ENCODE measurements at regions not wholly inside any gene's neighbourhood (a gene's known extent, or its start where the extent isn't known, plus 50 kb on each side); places are given as distances from the start of the nearest gene placed in this dataset.

DNA sequence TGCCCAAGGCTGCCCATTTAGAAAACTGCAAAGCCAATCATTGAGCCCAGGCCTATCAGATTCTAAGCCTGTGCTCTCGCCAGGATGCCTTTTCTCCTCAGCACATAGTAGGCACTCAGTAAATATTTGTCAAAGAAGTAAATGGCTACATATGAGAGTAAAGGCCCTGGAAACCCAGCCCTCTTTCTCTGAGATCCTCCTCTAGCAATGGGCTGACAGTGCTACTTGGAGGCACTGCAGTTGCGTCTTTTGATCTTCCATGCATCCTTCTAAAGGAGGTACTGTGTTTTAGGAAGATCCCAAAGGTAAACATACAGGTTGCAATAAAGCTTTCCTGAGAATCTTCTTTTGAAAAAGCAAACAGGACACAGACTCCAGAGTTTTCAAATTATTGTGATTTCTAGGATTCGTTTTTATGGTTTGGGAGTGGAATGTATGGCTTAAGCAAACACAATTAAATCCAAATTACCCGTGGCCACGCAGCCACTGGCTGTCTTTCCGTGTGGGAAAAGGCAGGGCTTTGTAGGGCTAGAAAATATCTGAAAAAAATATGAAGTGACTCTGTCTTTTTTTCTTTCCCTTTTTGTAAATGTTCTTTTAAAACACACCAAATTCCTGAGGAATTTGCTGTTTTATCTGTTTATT lies 151.3 kb upstream of the BMPER start:
- H3K36me3 Mint-ChIP-seq (ENCODE audit: unreplicated experiment): no peaks in the 10 kb centered on the region

DNA sequence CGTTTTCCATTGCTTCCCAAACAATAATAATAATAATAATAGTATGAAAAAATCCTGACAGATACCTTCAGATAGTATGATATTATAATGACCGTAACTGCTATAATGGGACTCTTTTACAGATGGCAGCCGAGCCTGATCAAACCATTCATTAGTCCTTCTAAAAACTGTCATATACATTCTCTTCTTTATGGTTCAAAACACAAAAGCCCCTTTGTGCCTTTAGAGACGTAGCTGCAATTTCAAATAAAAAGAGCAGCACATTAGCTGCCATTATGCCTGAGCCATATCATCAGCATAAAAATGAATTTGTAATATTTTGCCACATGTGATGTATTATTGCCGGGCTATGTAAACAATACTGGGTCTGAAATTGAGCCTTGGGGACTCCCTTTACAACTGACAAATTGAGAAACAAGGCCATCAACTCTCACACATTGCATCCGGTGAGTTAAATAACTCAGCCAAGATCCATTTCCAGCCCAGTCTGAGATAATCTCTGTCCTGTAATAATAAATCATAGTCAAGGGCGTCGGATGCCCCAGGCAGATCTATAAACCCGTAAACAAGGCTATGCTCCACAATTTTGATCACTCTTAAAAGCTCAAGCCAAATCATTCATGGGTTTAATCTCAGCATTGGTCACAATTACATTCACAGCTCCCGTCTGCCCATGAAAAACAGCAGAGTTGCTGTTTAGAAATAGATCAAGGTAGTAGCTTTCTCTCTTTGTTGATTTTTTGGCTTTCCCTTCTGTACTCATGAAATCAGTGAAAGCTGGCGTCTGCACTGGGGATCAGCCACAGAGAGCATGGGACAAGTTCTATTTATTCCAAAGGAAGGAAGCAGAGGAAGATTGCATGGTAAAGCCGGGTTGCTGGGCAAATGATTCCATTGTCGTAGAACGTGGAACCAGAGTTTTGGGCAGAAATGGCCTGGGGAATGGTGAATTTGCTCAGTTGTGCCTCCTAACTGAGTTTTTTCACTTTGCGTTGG lies 150.1 kb upstream of the BMPER start:
- H3K27ac Mint-ChIP-seq (ENCODE audit: unreplicated experiment): no peak overlapping the region
- TF ChIP-seq, protein P1, sequence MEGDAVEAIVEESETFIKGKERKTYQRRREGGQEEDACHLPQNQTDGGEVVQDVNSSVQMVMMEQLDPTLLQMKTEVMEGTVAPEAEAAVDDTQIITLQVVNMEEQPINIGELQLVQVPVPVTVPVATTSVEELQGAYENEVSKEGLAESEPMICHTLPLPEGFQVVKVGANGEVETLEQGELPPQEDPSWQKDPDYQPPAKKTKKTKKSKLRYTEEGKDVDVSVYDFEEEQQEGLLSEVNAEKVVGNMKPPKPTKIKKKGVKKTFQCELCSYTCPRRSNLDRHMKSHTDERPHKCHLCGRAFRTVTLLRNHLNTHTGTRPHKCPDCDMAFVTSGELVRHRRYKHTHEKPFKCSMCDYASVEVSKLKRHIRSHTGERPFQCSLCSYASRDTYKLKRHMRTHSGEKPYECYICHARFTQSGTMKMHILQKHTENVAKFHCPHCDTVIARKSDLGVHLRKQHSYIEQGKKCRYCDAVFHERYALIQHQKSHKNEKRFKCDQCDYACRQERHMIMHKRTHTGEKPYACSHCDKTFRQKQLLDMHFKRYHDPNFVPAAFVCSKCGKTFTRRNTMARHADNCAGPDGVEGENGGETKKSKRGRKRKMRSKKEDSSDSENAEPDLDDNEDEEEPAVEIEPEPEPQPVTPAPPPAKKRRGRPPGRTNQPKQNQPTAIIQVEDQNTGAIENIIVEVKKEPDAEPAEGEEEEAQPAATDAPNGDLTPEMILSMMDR (IDR thresholded peaks at IDR 0.05; ENCODE audit: partially characterized antibody, unreplicated experiment): no peak
- H3K36me3 Mint-ChIP-seq (ENCODE audit: unreplicated experiment): no peaks in the 10 kb centered on the region
- H3K4me3 Mint-ChIP-seq (ENCODE audit: unreplicated experiment): no peak overlapping the region
- H3K27me3 Mint-ChIP-seq (ENCODE audit: unreplicated experiment): peaks cover 3% of the 10 kb centered on the region
- H3K4me1 Mint-ChIP-seq (ENCODE audit: low read depth, unreplicated experiment): peaks cover 24% of the 10 kb centered on the region
- no peak for DNase-seq
- peaks cover 3% of the 10 kb centered on the region for H3K9me3 Mint-ChIP-seq (ENCODE audit: unreplicated experiment)

More for the DNA sequence above, 151.3 kb upstream of the BMPER start:
- TF ChIP-seq, protein P1 (IDR thresholded peaks at IDR 0.05; ENCODE audit: partially characterized antibody, unreplicated experiment): no peak
- no peak for DNase-seq
- H3K4me1 Mint-ChIP-seq (ENCODE audit: low read depth, unreplicated experiment): peaks cover 14% of the 10 kb centered on the region
- H3K9me3 Mint-ChIP-seq (ENCODE audit: unreplicated experiment): peaks cover 2% of the 10 kb centered on the region
- H3K27me3 Mint-ChIP-seq (ENCODE audit: unreplicated experiment): peaks cover 3% of the 10 kb centered on the region
- H3K4me3 Mint-ChIP-seq (ENCODE audit: unreplicated experiment): no peak overlapping the region
- no peak overlapping the region for H3K27ac Mint-ChIP-seq (ENCODE audit: unreplicated experiment)

DNA sequence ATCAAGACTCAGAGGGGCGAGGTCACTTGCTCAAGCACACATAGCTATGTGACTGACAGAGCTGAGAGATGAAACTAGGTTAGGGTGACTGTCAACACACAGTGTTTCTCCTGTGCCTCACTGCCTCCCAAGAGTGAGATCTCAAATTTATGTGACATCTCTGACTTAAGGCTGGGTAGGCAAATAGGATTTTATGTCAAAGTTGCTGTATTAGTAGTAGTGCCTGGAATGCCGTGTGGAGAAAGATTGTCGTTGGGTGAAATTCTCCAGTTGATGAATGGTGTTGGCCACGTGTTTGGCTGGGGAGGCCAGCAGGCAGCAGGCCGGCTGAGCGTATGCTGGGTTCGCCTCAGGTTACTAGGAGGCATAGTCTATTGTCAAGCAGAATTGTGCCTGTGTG lies 148.3 kb upstream of the BMPER start:
- no peak for DNase-seq
- H3K4me1 Mint-ChIP-seq (ENCODE audit: low read depth, unreplicated experiment): peaks cover 36% of the 10 kb centered on the region
- H3K9me3 Mint-ChIP-seq (ENCODE audit: unreplicated experiment): peaks cover 9% of the 10 kb centered on the region
- TF ChIP-seq, protein P1 (IDR thresholded peaks at IDR 0.05; ENCODE audit: partially characterized antibody, unreplicated experiment): no peak
- H3K27ac Mint-ChIP-seq (ENCODE audit: unreplicated experiment): no peak overlapping the region
- peaks cover 5% of the 10 kb centered on the region for H3K27me3 Mint-ChIP-seq (ENCODE audit: unreplicated experiment)
- H3K36me3 Mint-ChIP-seq (ENCODE audit: unreplicated experiment): no peaks in the 10 kb centered on the region
- no peak overlapping the region for H3K4me3 Mint-ChIP-seq (ENCODE audit: unreplicated experiment)

DNA sequence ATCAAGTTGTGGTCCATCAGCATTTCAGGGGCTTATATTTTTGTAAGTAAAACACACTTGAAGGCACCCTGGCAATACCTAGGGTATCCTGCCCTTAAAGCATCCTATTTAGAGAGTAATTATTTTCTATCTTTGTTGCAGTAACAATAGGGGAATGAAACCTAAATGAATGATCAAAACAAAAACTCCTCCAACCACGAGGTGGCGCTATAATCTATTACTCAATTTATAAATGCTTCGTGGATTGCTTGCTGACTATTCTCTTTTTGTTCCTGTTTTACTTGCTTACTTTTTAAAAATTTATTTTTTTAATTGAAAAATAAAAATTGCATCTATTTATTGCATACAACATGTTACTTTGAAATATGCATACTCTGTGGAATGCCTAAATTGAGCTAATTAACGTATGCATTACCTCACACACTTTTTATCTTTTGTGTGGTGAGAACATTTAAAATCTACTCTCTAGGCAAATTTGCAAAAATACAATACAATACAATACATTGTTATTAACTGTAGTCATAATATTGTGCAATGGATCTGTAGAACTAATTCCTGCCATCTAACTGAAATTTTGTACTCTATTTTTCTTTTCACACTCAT lies 147.7 kb upstream of the BMPER start:
- Mint-ChIP-seq H3K4me3 (ENCODE audit: unreplicated experiment) (no peak overlapping the region), H3K9me3 (ENCODE audit: unreplicated experiment) (peaks cover 11% of the 10 kb centered on the region), H3K36me3 (ENCODE audit: unreplicated experiment) (no peaks in the 10 kb centered on the region), H3K27me3 (ENCODE audit: unreplicated experiment) (peaks cover 8% of the 10 kb centered on the region), H3K27ac (ENCODE audit: unreplicated experiment) (peak overlapping the region; percentile 53), H3K4me1 (ENCODE audit: low read depth, unreplicated experiment) (peaks cover 43% of the 10 kb centered on the region)
- TF ChIP-seq, protein P1 (IDR thresholded peaks at IDR 0.05; ENCODE audit: partially characterized antibody, unreplicated experiment): peak; percentile 97
- no peak for DNase-seq
